Non-pigmented ciliary epithelial cell (primary cell): ENCODE measurements at regions not wholly inside any gene's neighbourhood (a gene's known extent, or its start where the extent isn't known, plus 50 kb on each side); places are given as distances from the start of the nearest gene placed in this dataset.
"Not testable (repeated sequence)": the region's sequence is repeated elsewhere in the genome, so short reads cannot be mapped to it uniquely, and the experiment has no call there.

Experiments used
- DNase-seq: peaks from one replicate; pipeline ENCODE4 v3.0.0-alpha.2; 2010; ENCODE audit warnings: low read depth

- not testable (repeated sequence) for DNase-seq
These were observed 85.6 kb downstream of the OR2B2 start for GRCh38 chr6:27826612-27826985.

GRCh38 chr6:27825848-27826611, 86.2 kb downstream of the OR2B2 start:
- not testable (repeated sequence) for DNase-seq

- DNase-seq: no peak
These were observed 87.0 kb downstream of the OR2B2 start for GRCh38 chr6:27825025-27825793.

GRCh38 chr6:27824211-27825024, 87.8 kb downstream of the OR2B2 start:
- not testable (repeated sequence) for DNase-seq

GRCh38 chr6:27823714-27824210, 88.4 kb downstream of the OR2B2 start:
- DNase-seq: not testable (repeated sequence)

- no peak for DNase-seq
These were observed 95.3 kb downstream of the OR2B2 start for GRCh38 chr6:27816906-27817305.

- DNase-seq: peak; percentile 93
These were observed 97.4 kb downstream of the OR2B2 start for GRCh38 chr6:27814665-27815424.

- not testable (repeated sequence) for DNase-seq
These were observed 97.9 kb downstream of the OR2B2 start for GRCh38 chr6:27814415-27814664.

- DNase-seq: no peak
These were observed 99.2 kb downstream of the OR2B2 start for GRCh38 chr6:27812805-27813492.

GRCh38 chr6:27812078-27812804, 100.0 kb downstream of the OR2B2 start:
- no peak for DNase-seq

GRCh38 chr6:27811451-27811772, 100.8 kb downstream of the OR2B2 start:
- DNase-seq: no peak

- no peak for DNase-seq
These were observed 101.3 kb downstream of the OR2B2 start for GRCh38 chr6:27810768-27811450.

GRCh38 chr6:27809939-27810767, 102.0 kb downstream of the OR2B2 start:
- peak; percentile 89 for DNase-seq

GRCh38 chr6:27809067-27809938, 102.9 kb downstream of the OR2B2 start:
- DNase-seq: no peak

- DNase-seq: not testable (repeated sequence)
These were observed 103.7 kb downstream of the OR2B2 start for GRCh38 chr6:27808242-27809066.

GRCh38 chr6:27807441-27808241, 104.6 kb downstream of the OR2B2 start:
- DNase-seq: peak; percentile 78
